Eye (tissue), 1 donor: ENCODE measurements at regions not wholly inside any gene's neighbourhood (a gene's known extent, or its start where the extent isn't known, plus 50 kb on each side); places are given as distances from the start of the nearest gene placed in this dataset.
"Not testable (repeated sequence)": the region's sequence is repeated elsewhere in the genome, so short reads cannot be mapped to it uniquely, and the experiment has no call there.

Experiments
- DNase-seq: peaks from one replicate; pipeline ENCODE4 v3.0.0-alpha.2; 2015

DNA sequence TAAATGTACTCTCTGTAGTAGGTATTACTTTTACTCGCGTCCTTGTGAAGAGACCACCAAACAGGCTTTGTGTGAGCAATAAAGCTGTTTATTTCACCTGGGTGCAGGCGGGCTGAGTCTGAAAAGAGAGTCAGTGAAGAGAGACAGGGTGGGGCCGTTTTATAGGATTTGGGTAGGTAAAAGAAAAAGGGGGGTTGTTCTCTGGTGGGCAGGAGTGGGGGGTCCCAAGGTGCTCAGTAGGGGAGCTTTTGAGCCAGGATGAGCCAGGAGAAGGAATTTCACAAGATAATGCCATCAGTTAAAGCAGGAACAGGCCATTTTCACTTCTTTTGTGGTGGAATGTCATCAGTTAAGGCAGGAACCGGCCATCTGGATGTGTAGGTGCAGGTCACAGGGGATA is 918.7 kb upstream of the CRIM1 start:
- not testable (repeated sequence) for DNase-seq

- no peak for DNase-seq
Observed at GRCh38 chr2:35428548-35428947, 927.0 kb upstream of the CRIM1 start.

DNA sequence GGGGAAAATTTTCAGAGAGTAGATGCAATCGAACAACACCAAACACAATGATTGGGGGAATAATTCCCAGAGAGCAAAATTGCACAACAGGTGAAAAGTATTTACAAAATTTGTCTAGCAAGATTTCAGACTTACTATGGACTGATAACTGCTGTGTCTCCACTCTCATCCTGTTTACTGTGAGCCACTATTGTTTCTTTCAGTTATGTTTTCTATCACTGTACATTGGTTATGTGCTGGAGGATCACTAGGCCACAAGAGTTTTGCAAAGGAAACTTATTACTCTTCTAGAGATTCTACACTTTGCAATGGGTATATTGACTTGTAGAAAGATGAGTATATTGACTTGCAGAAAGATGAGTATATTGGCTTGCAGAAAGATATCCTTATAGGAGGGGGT is 934.1 kb upstream of the CRIM1 start:
- DNase-seq = no peak

- no peak for DNase-seq
Observed at GRCh38 chr2:35417293-35417692, 938.3 kb upstream of the CRIM1 start.

DNA sequence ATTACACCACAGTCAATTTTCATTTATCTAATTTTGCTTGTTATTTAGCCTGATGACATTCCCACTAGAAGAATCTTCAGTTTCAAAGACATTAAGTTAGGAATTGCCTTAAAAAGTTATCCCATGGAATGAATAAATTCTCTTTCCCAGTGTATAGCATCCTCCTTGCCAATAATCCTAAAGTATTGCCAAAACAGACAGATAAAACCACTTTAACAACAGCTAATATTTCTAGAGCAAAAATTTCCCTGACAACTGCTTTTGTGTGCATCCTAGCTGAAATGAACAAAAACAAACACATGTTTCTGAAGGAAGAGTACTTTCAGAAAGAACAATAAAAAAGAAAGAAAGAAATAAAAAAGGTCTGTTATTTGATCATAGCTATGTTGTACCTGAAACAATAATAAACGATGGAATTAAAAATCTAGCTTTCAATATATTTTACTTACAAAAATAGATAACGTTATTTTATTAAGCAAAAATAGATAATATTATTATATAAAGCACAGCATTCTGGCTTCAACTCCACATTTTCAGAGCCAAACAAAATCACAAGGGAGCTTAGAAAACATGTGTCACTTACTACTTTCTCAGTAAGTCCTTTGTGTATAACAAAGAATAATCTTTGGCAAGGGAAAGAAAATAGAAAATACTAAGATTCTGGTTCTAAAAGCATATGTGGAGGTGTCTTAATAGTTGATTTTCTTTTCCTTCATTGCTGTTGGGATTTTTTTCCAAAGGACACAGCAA is 939.0 kb upstream of the CRIM1 start:
- peak; percentile 15 for DNase-seq

DNA sequence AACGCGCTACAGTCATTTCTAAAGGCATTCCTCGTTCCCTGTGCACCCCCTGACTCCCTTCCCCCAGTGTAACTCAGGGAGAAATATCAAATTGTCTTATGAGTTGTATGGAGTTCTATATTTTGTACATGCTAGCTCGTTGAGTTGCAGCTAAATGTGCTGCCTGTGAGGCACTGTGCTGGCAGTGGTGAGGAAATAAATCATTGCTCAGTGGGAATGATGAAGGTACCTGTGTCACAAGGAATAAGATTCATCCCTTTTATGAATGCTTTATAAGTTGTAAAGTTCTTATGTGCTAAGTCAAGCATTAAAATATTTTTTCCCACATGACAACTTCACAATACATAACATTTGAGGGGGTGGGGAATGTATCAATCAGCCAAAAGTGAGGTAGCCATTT is 939.6 kb upstream of the CRIM1 start:
- peak; percentile 7 for DNase-seq

DNA sequence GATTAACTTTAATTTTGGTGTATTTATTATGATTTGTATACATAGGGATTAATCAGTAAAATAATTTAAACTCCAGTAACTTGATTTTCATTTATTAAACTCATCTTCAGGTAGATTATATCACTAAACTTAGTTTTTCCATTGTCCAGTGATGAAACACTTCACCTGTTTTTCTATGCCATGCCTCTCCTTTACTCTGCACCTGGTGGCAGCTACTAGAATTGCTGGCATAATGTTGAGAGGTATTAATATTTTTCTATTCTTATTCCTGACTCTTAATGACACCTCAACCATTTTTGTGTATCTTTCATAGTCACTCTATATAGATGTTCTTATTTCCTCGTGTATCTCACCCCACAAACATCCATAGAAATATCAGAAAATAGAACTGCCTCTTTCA is 940.3 kb upstream of the CRIM1 start:
- DNase-seq = no peak

DNA sequence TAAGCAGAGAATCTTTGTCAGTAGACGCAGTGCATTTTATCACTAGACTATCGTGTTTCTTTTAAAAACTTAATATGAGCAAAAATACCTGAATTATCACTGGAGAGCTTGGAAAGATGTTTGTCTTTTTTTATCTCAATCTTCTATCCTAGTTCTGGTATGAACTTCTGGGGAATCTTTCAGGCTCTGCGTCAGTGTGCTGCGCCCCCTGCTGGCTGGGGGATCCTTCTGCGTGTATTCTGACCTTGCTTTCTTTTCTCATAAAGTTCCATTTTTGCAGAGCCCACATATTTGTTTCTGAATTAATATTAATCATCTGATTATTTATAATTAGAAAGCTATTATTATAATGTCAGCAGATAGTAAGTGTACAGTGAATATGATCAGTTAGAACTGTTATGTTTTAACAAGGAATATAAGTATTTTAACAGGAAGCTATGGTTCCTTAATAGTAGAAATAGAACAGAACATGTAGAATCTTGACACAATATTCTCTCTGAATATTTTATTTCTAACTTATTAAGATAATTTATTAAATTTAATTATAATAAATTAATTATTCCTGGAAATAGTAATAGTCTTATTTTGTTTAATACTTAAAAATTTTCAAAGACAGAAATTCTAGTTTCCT is 945.0 kb upstream of the CRIM1 start:
- peak; percentile 71 for DNase-seq

DNA sequence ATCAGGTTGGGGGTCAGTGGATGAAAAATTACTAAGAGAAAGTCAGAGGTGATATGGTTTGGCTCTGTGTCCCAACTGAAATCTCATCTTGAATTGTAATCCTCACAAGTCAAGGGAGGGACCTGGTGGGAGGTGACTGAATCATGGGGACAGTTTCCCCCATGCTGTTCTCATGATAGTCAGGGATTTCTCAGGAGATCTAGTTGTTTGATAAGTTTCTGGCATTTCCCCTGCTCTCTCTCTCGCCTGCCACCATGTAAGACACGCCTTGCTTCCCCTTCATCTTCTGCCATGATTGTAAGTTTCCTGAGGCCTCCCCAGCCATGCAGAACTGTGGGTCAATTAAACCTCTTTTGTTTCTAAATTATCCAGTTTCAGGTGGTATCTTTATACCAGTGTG is 945.8 kb upstream of the CRIM1 start:
- no peak for DNase-seq

DNA sequence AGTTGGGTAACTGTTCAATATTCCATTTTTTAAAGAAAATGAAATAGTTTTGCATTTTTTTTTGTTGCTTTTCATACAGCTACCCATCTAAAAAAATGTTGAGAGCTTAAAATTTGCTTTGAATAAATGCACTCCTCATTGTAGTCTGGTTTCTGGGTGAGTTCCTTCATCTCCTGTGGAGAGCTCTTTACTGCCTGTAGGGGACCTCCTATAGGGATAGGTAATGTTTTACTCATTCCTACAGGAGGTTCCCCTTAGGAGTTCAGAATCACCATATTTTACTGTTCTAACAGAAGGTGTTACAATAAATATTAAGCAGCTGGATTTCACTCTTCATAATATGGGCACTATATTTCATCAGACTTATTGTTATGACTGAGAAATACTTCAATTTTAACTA is 947.3 kb upstream of the CRIM1 start:
- no peak for DNase-seq

DNA sequence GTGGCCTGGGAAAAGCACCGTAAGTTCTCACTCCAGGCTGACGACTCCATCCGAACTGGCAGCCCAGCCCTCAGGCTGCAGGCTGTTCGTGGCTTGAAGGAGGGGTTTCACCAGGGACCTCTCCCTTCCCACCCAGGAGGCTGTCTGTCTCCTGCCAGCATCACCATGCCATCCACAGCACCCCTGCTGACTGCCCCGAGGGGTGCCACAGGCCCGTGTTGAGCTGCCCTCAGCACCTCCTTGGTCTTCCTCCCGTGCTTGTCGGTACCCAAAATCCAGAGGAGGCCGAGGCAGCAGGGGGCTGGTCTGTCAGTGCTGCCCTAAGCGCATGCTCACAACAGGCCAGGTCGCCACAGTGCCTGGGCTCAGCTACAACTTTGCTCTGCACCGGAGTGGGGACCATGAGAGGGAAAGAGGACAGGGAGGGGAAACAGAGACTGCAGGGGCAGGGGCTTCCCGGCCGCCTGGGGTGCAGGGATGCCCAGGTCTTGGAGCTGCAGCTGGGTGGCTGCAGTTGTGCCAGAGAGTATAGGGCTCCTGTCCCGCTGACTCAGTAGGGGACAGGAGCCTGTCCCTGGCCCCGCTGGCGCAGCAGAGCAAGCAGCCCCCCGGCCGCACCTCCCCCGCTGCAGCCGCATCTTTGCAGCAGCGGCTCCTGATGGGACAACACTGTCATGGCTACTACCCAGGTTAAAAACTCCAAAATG is 963.7 kb upstream of the CRIM1 start:
- DNase-seq = no peak

DNA sequence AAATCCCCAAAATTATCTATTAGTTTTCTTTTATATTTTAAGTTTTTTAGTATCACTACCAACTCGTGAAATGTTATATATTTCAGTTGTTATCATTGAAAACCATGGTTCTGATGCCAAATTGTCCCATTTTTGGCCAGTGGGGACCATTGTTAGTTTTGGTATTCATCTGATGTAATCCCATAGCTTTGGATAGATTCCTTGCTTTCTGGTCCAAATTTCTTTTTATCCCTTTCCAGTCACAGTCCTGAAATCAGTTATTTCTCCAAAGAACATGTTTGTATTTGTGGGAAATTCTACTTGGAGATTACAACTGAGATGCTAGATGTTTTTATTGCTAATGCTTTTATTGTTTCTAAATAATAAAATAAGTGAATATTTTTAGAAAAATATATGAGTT is 976.8 kb upstream of the CRIM1 start:
- DNase-seq = no peak

DNA sequence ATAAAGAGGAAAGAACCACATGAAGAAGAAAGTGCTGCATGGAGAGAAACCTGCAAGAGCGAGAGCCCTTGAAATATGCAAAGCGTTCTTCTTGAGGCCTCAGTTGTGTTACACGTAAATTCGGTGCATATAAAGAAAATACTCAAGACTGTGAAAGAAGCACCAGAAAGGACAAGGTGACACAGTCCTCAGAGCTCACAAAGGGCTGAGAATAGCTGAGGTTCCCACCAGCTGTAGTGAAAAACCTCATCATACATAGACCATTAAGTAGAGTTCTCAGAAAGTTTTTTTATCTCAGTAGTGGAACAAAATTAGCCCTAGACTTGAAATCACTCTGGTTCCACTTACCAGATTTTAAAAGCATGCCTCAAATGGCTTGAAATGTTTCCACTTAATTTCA is 980.7 kb upstream of the CRIM1 start:
- no peak for DNase-seq

- DNase-seq = no peak
Observed at GRCh38 chr2:35365859-35366258, 989.7 kb upstream of the CRIM1 start.

- no peak for DNase-seq
Observed at GRCh38 chr2:35356332-35356731, 999.2 kb upstream of the CRIM1 start.

- DNase-seq = no peak
Observed at GRCh38 chr2:35355056-35355455, 1000.5 kb upstream of the CRIM1 start.

- DNase-seq = no peak
Observed at GRCh38 chr2:35347561-35347960, 1008.0 kb upstream of the CRIM1 start.

GRCh38 chr2:35343135-35343534 is 1012.4 kb upstream of the CRIM1 start:
- DNase-seq = no peak

DNA sequence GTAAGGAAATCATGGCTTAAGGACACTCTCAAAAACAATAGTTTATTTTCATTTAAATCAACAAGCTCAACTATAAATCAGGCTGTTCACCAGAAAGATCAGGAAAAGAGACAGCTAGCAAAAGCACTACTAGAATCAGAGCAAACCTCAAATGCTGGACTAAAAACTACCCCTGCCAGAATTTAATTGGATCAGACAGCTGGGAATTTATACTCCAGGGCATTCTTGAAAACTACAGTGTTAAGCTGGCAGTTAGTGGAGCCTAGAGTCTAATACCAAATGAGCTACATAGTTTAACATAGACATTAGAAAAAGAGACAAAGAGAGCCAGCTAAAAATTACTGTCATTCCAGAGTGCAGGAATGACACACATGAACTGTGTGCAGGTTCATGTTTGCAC is 1016.4 kb upstream of the CRIM1 start:
- DNase-seq = peak; percentile 53

DNA sequence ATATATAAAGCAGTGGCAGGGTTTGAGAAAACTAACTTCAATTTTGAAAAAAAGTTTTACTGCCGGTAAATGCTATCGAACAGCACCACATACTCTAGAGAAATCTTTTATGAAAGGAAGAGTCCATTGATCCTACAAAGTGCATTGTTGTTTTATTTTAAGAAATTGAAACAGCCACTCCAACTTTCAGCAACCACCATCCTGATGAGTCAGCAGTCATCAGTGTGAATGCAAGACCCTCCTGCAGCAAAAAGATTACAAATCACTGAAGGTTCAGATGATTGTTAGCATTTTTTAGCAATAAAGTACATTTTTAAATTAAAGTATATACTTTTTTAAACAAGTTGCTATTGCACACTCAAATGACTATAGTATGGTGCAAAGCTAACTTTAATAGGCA is 1017.7 kb upstream of the CRIM1 start:
- DNase-seq = no peak

DNA sequence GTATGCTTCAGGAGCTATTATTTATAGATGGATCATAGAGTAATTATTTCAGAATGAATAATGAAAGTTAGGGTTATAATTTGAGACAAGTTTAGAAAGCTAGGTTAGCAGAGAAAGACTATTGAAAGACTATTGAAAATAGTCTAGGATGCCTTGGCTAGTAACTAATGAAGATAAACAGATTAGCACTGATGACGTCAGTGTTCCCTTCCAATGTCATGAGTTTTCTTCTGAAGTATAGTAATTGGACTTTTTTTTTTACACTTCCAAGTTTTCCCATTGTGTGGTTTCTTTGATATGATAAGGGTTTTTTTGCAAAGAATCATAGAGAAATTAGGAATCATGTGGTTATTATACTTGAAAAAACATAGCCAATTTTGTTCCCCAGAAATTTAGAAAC is 1041.5 kb upstream of the CRIM1 start:
- no peak for DNase-seq

DNA sequence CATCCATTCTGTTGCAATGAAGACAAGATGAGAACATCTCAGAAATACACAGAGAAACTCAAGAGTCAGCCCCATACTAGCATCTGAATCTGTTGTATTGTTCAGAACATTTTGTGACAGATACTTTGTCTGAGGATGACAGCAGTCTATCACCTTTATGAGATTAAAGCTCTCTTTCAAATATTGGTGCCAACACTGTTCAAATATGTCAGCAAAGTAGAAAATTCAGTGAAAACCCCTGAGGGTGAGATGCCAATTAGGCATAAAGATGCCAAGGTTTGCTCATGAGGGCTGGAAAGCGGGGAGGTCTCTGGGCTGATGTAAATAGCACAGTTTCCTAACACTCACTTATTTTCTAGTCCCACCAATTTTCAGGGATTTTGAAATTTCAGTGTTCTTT is 1054.2 kb upstream of the CRIM1 start:
- DNase-seq = no peak

DNA sequence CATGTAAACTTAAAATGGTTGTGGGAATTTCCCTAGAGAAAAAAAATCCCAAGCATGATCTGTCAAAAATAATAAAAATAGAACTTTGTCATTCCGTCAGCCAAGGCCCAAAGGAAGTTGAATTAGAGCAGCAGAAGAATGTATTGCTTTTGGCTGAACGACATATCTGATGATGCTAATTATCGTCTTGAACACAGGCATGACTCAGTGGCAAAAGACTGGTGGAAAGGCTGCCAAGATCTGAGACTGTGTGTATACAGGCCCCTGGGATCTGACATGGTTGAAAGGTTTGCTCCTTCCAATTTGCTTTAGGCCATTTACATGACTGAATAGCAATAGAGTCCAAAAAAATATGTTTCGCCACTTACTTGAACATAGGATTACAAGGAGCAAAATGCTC is 1057.1 kb upstream of the CRIM1 start:
- DNase-seq = peak; percentile 55

DNA sequence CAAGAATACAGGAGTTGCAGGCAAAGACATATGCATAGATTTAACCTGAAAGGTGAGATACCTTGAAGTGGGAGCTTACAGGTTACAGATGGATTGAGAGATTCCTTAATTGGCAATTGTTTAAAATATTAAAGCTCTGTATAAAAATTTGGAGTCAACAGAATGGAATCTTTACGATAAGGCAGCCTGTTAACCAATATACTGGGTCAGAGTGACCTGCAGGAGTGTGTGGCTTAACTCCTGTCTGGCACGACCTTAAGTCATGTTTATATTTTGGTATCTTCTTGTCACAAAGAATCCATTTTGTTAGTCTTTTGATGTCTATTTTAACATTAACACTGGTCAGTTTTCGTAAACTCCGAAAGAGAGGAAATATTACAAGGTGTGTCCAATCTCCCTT is 1058.2 kb upstream of the CRIM1 start:
- DNase-seq = no peak
